H9 (cell line): ENCODE measurements at regions not wholly inside any gene's neighbourhood (a gene's known extent, or its start where the extent isn't known, plus 50 kb on each side); places are given as distances from the start of the nearest gene placed in this dataset.

ENCODE experiments used
- DNase-seq: peaks from one replicate; pipeline ENCODE4 v3.0.0-alpha.2; 2017
- H2AFZ ChIP-seq: one replicate; pipeline ENCODE4 v1.6.1; 2013; ENCODE audit warnings: mild to moderate bottlenecking, low read length, control low read depth, moderate library complexity
- H2AK5ac ChIP-seq: 2 replicates; pipeline ENCODE4 v1.6.1; 2013; ENCODE audit warnings: low read length, control low read depth, mixed read lengths; ENCODE audit not compliant: insufficient read length
- H2BK120ac ChIP-seq: one replicate; pipeline ENCODE4 v1.6.1; 2013; ENCODE audit warnings: low read depth, mild to moderate bottlenecking, low read length, control low read depth, inconsistent platforms; ENCODE audit not compliant: poor library complexity, severe bottlenecking
- H2BK12ac ChIP-seq: 2 replicates; pipeline ENCODE4 v1.6.1; 2013; ENCODE audit warnings: low read length, control low read depth, mixed read lengths, low read depth; ENCODE audit not compliant: insufficient read length
- H2BK15ac ChIP-seq: 2 replicates; pipeline ENCODE4 v1.6.1; 2013; ENCODE audit warnings: low read depth, low read length, control low read depth
- H2BK20ac ChIP-seq: one replicate; pipeline ENCODE4 v1.6.1; 2013; ENCODE audit warnings: low read depth, mild to moderate bottlenecking, low read length, control low read depth, inconsistent platforms; ENCODE audit not compliant: poor library complexity, severe bottlenecking
- H2BK5ac ChIP-seq: 2 replicates; pipeline ENCODE4 v1.6.1; 2013; ENCODE audit warnings: low read length, control low read depth, mixed read lengths; ENCODE audit not compliant: insufficient read length
- H3K14ac ChIP-seq: 2 replicates; pipeline ENCODE4 v1.6.1; 2013; ENCODE audit warnings: low read length, control low read depth; ENCODE audit not compliant: insufficient read depth
- H3K18ac ChIP-seq: 2 replicates; pipeline ENCODE4 v1.6.1; 2013; ENCODE audit warnings: low read depth, mild to moderate bottlenecking, mixed read lengths, low read length, control low read depth; ENCODE audit not compliant: insufficient read length
- H3K23ac ChIP-seq: 2 replicates; pipeline ENCODE4 v1.6.1; 2013; ENCODE audit warnings: low read length, control low read depth, mixed read lengths, low read depth; ENCODE audit not compliant: insufficient read length
- H3K23me2 ChIP-seq: 2 replicates; pipeline ENCODE4 v1.6.1; 2013; ENCODE audit warnings: low read depth, mild to moderate bottlenecking, mixed read lengths, low read length, control low read depth; ENCODE audit not compliant: insufficient read length, poor library complexity, severe bottlenecking
- H3K27ac ChIP-seq: 2 replicates; pipeline ENCODE4 v1.5.1; 2013; ENCODE audit warnings: low read length, control low read depth, mixed read lengths, low read depth; ENCODE audit not compliant: insufficient read length
- H3K27me3 ChIP-seq: 2 replicates; pipeline ENCODE4 v1.6.1; 2013; ENCODE audit warnings: low read length, control low read depth, inconsistent platforms; ENCODE audit not compliant: insufficient read depth
- H3K4ac ChIP-seq: 2 replicates; pipeline ENCODE4 v1.6.1; 2013; ENCODE audit warnings: low read depth, mild to moderate bottlenecking, control low read depth, inconsistent platforms, low read length, moderate library complexity
- H3K4me1 ChIP-seq: 2 replicates; pipeline ENCODE4 v1.6.1; 2013; ENCODE audit warnings: low read length, control low read depth, inconsistent platforms; ENCODE audit not compliant: insufficient read depth
- H3K4me2 ChIP-seq: 2 replicates; pipeline ENCODE4 v1.6.1; 2013; ENCODE audit warnings: low read length, control low read depth, mixed read lengths; ENCODE audit not compliant: insufficient read length, insufficient read depth
- H3K56ac ChIP-seq: 2 replicates; pipeline ENCODE4 v1.6.1; 2013; ENCODE audit warnings: low read depth, mild to moderate bottlenecking, mixed read lengths, low read length, control low read depth; ENCODE audit not compliant: insufficient read length
- H3K79me1 ChIP-seq: 2 replicates; pipeline ENCODE4 v1.6.1; 2013; ENCODE audit warnings: low read depth, mild to moderate bottlenecking, moderate library complexity, low read length, control low read depth, inconsistent platforms; ENCODE audit not compliant: insufficient read depth, poor library complexity, severe bottlenecking
- H3K79me2 ChIP-seq: 2 replicates; pipeline ENCODE4 v1.6.1; 2013; ENCODE audit warnings: low read length, control low read depth, inconsistent platforms; ENCODE audit not compliant: insufficient read depth
- H3K9ac ChIP-seq: 2 replicates; pipeline ENCODE4 v1.6.1; 2013; ENCODE audit warnings: low read length, control low read depth, mixed read lengths; ENCODE audit not compliant: insufficient read length; ENCODE audit errors: extremely low read depth
- H3K9me3 ChIP-seq: one replicate; pipeline ENCODE4 v1.6.1; 2013; ENCODE audit warnings: low read depth, low read length, inconsistent platforms; ENCODE audit not compliant: control insufficient read depth
- H3T11ph ChIP-seq: one replicate; pipeline ENCODE4 v1.6.1; 2013; ENCODE audit warnings: mild to moderate bottlenecking, low read length, control low read depth, inconsistent platforms
- H4K20me1 ChIP-seq: one replicate; pipeline ENCODE4 v1.6.1; 2013; ENCODE audit not compliant: control insufficient read depth, insufficient read length, insufficient read depth
- H4K5ac ChIP-seq: 2 replicates; pipeline ENCODE4 v1.6.1; 2013; ENCODE audit warnings: low read depth, mild to moderate bottlenecking, mixed read lengths, low read length, control low read depth; ENCODE audit not compliant: insufficient read length
- H4K8ac ChIP-seq: replicated peaks from 2 replicates; pipeline ENCODE4 v1.6.1; 2013; ENCODE audit warnings: low read length, control low read depth, mixed read lengths, low read depth; ENCODE audit not compliant: insufficient read length
- H4K91ac ChIP-seq: 2 replicates; pipeline ENCODE4 v1.6.1; 2013; ENCODE audit warnings: low read depth, mild to moderate bottlenecking, moderate library complexity, mixed read lengths, low read length, control low read depth; ENCODE audit not compliant: insufficient read length
- H3K27ac Mint-ChIP-seq, 3 experiments: 2 replicates in 2 of 3; 3 replicates in 1 of 3; pipeline ENCODE4 v1.8.0; 2020 to 2021; ENCODE audit warnings: mixed read lengths in 3 of 3, mild to moderate bottlenecking in 1 of 3, moderate library complexity in 1 of 3
- H3K27me3 Mint-ChIP-seq: 2 replicates; pipeline ENCODE4 v1.8.0; 2021; ENCODE audit warnings: low read depth, mild to moderate bottlenecking, moderate library complexity, mixed read lengths
- H3K36me3 Mint-ChIP-seq, 3 experiments: 2 replicates in 2 of 3; 3 replicates in 1 of 3; pipeline ENCODE4 v1.8.0; 2020 to 2021; ENCODE audit warnings: low read depth in 3 of 3, mixed read lengths in 3 of 3; ENCODE audit not compliant: insufficient read depth in 1 of 3
- H3K4me1 Mint-ChIP-seq, 2 experiments: 2 replicates each; pipeline ENCODE4 v1.8.0; 2020; ENCODE audit warnings: mixed read lengths in 2 of 2
- H3K4me3 Mint-ChIP-seq, 2 experiments: 2 replicates in 1 of 2; 3 replicates in 1 of 2; pipeline ENCODE4 v1.8.0; 2020 to 2021; ENCODE audit warnings: mild to moderate bottlenecking in 2 of 2, mixed read lengths in 2 of 2, moderate library complexity in 1 of 2
- H3K9me3 Mint-ChIP-seq, 2 experiments: 2 replicates in 1 of 2; 3 replicates in 1 of 2; pipeline ENCODE4 v1.8.0; 2020; ENCODE audit warnings: mild to moderate bottlenecking in 2 of 2, mixed read lengths in 2 of 2, moderate library complexity in 1 of 2
- CTCF ChIP-seq: fragments of 200-600 bp; sonication (generic); conservative IDR thresholded peaks from 3 replicates; pipeline ENCODE4 v1.8.0; 2021; ENCODE audit warnings: antibody characterized with exemption, mild to moderate bottlenecking
- WGBS: extraction: QIAGEN DNeasy Blood & Tissue Kit; methylation state at CpG from one replicate; pipeline ENCODE4 v1.1.7; 2013; ENCODE audit warnings: missing lambda C conversion rate, low lambda C conversion rate, mixed read lengths; ENCODE audit not compliant: insufficient read length; ENCODE audit errors: extremely low coverage; 5-methylcytosine and 5-hydroxymethylcytosine counted together

GRCh38 chr2:191481305-191482070, 196.4 kb upstream of the NABP1 start:
- no peak overlapping the region for H2BK5ac ChIP-seq
- no CpG with 5 or more reads among the region's 3 CpGs for WGBS
- no peak for DNase-seq
- H3K14ac ChIP-seq, result no peak overlapping the region
- no peak overlapping the region for H2BK20ac ChIP-seq
- H3K27ac ChIP-seq, result no peak overlapping the region
- no peak overlapping the region for H4K5ac ChIP-seq
- H3K23me2 ChIP-seq, result no peaks in the 10 kb centered on the region
- no peaks in the 10 kb centered on the region for H4K20me1 ChIP-seq
- H3K18ac ChIP-seq, result no peak overlapping the region
- no peaks in the 10 kb centered on the region; the same call in 1 of the 2 replicates for H3K27me3 Mint-ChIP-seq
- peaks cover 11 to 35% (median 20%) of the 10 kb centered on the region in 3 experiments for H3K36me3 Mint-ChIP-seq
- H2AFZ ChIP-seq, result no peak overlapping the region
- H3K27me3 ChIP-seq, result no peaks in the 10 kb centered on the region
- no peak overlapping the region for H2BK15ac ChIP-seq
- no peak overlapping the region for H2BK120ac ChIP-seq
- H3T11ph ChIP-seq, result no peak overlapping the region
- H3K23ac ChIP-seq, result no peak overlapping the region
- no peak overlapping the region for H2BK12ac ChIP-seq
- H3K4ac ChIP-seq, result no peak overlapping the region
- peaks cover 14% of the 10 kb centered on the region for H3K9me3 ChIP-seq
- TF ChIP-seq CTCF, result no peak
- no peak overlapping the region for H2AK5ac ChIP-seq
- no peak overlapping the region for H4K91ac ChIP-seq
- no peak overlapping the region for H4K8ac ChIP-seq
- H3K79me1 ChIP-seq, result no peaks in the 10 kb centered on the region
- H3K79me2 ChIP-seq, result no peaks in the 10 kb centered on the region
- H3K9ac ChIP-seq, result no peak overlapping the region
- peaks cover 2% of the 10 kb centered on the region; the same call in 1 of the 2 replicates for H3K4me1 ChIP-seq
- H3K27ac Mint-ChIP-seq, result no peak overlapping the region
- H3K4me2 ChIP-seq, result no peak overlapping the region
- peaks cover 14 to 19% of the 10 kb centered on the region in 2 experiments for H3K4me1 Mint-ChIP-seq
- peaks cover 32 to 39% of the 10 kb centered on the region in 2 experiments for H3K9me3 Mint-ChIP-seq
- no peak overlapping the region for H3K56ac ChIP-seq
- H3K4me3 Mint-ChIP-seq, result no peak overlapping the region
